SHP77 (cell line): ENCODE measurements at regions not wholly inside any gene's neighbourhood (a gene's known extent, or its start where the extent isn't known, plus 50 kb on each side); places are given as distances from the start of the nearest gene placed in this dataset.

Experiments used
- DNase-seq, 2 experiments: peaks; one replicate each; lab custom pipeline; 2025; lab: John Stamatoyannopoulos, UW

DNA sequence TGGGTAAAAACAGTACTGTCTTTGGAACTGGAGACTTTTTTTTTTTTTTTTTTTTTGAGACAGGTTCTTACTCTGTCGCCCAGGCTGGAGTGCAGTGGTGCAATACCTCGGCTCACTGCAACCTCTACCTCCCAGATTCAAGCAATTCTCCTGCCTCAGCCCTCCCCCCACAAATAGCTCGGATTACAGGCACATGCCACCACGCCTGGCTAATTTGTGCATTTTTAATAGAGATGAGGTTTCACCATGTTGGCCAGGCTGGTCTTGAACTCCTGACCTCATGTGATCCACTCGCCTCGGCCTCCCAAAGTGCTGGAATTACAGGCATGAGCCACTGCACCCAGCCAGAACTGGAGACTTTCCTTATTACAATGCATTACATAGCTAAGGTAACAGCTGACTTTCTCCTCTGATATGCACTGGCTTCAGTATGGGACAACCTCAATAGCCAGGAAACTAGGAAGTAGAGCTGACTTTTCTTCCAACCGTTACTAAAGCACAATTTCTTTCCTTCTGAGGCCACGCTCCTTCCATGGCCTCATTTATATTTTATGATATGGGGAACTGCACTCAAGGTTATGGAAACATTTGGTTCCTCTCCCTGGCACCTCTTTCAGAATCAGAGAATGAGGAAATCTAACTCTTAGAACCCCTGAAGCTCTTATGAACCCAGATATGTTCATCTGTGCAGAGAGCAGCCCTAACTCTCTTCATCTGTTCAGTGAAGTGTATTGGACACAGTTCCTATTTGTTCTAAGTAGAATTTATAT lies 53.5 kb upstream of the FAM9B start:
- no peak for DNase-seq

DNA sequence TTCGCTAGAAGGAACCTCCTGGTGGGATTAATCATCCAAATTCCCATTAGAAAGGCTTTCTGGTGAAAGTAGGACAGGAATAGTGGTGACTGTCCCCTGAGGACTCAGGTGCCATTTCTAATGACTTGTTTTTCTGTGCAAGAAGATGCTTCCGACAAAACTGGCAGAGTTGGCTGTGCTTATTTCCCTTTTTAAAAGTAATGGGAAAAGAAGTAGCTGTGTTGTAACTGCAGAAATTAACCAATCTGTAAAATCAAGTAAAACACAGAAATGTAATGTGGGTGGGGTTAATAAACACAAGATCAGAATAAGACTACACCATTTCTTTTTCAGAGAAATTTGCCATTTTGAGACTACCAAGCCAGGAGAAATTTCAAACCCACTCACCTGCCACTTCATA lies 55.0 kb upstream of the FAM9B start:
- no peak for DNase-seq

DNA sequence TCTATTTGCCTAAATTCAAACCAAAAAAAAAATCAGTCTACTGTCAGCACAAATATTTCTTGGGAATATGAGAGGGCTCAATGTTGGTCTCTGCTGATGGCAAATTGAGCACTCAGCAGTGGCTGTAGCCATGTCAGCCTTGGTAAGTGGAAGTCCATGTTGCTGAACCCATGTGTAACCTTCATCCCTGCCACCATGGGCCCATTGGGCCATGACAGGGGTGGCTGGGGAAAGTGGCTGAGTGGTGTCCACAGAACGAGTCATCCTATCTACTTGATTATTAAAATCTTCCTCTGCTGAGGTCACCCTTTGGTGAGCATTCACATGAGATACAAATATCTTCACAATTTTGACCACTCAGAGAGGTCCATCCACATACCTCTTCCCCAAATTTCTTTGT lies 56.8 kb upstream of the FAM9B start:
- DNase-seq = no peak

DNA sequence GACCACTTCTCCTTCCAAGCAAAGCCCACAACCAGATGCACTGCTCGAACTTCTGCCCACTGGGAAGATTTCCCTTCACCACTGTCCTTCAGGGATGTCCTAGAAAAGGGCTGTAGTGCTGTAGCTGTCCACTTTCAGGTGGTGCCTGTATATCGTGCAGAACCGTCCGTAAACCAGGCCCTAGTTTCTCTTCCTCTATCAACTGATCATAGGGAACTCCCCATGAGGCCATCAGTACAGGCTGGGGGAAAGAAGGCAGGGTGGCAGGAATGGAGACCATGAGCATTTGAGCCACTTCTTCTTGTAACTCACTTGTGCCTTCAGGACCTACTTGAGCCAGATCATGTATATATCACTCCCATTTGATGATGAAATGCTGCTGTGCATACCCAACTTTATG lies 57.3 kb upstream of the FAM9B start:
- DNase-seq = no peak

DNA sequence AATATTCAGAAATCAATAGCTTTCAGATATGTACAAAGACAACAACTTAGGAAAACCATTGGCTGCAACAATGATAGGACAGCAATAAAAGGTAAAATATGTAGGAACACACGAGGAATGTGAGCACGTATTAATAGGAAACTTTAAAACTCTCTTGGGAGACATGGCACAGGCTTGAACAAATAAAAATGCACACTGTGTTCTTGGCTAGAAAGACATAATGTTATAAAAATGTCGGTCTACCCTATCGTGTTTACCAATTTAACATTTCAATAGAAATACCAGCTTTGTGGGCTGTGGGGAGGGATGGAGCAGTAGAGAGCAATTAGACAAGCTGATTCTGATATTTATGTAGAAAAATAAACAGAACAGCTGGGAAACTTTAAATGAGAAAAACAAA lies 69.0 kb upstream of the FAM9B start:
- DNase-seq = no peak

DNA sequence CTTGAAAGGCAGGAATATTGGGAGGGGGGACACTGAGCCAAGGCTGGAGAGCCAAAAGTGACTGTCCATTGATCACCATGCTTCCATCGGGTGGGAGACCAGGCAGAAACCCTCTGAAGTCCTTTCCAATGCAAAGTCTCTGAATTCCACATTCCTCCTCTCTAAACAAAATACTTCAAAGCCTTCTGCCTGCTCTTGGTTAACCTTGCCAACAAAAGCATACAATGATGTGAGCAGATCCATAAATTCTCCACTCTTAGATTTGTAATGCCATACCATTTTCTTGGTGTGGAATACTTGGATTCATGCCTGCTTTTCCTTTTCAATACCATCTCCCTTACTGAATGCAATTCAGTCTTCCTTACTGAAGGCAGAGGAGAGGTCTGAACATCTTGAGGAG lies 74.1 kb upstream of the FAM9B start:
- DNase-seq = no peak

DNA sequence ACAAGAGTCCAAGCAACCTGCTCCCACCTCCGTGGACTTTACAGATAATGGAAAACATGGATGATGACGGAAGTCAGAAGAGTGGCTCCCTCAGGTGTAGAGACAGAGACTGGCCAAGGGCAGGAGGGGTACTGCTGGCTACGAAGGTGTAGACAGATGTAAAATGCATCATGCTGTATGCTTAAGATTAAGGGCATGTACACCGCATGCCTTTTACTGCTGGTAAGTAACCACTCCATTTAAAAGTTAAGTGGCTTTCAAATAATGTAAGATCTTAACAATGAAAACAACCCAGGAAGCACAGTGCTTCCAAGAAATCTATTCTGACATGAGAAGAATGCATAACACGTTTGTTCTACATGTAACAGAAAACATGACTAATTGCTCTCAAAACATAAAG lies 76.9 kb upstream of the FAM9B start:
- no peak for DNase-seq

DNA sequence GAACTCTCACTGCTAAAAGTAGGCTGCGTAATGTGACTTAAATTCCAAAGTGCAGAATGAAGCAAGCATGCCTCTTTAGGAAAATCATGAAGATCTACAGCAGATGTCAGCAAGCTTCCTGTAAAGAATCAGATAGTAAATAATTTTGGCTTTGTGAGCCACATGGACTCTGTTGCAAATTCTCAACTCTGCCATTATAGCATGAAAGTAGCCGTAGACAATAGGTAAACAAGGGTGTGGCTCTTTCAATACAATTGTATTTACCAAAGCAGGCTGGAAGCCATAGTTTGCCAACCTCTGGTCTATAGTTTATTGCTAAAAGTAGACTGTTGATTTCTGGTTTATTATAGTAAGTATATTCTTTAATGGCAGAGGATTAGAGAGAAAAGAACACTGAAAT lies 80.3 kb upstream of the FAM9B start:
- DNase-seq = no peak

DNA sequence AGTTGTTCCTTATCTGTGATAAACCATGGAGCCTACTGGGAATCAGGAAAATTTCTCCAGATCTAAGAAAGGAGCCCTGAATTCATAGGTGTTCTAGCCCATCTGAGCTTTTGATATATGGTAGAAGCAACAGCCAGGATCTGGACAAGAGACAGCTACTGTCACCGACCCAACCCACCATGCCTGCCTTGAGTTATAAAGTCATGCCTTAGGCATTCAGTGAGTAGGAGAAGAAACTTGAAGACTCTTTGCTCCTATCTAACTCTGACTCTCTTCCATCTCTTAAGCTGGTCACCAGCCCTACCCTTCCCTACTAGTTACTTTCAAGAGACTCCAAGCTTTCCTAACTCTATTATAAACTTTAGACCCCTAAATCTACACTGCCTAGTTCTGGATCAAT lies 83.9 kb upstream of the FAM9B start:
- no peak for DNase-seq

DNA sequence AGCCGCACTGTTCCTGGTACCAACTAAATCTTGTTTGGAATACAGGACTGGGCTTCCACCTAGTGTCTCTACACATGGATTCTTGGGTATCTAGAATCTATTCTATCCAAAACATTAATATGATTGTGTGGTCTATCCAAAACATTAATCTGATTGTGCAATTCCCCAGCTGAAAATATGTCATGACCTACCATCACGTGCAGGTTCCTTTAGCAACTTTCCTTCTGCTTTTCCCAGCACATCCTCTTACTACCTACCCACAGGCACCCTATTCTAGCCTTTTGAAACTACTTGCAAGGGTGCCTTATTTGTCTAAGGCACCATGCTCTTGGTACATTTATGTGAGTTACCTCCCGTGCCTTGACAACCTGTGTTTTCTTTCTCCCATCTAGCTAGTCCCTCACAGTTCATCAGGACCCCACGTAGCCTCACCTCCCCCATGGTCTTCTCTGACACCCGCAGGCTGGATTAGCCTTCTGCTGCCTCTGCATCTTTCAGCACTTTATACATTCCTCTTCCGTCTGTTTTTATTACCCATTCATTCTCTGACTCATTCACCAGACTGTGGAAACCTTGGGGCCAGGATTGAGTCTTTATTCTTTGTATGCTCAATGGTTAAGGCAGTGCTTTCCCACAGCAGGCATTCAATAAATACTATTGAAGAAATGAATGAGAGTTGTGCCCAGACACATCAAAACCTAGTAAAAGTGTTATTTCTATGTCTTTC lies 88.8 kb upstream of the FAM9B start:
- no peak for DNase-seq

DNA sequence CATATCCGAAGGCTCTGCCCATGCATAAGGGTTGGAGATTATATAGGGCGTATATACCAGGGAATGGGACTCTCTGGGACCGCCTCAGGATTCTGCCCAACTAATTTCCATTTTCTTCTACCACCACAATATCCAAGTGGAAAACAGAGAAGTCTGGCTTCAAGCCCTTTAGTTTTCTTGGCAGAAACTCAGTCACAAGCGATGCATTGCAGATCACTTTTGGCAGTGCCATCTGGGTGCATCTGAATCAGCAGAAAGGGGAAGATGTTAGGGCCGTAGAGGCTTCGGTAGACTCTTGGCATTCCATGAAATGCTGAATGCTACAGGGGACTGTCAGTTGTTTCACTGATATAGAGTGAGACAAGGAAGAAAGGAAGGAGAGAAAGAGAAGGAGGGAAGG lies 94.1 kb upstream of the FAM9B start:
- no peak for DNase-seq

DNA sequence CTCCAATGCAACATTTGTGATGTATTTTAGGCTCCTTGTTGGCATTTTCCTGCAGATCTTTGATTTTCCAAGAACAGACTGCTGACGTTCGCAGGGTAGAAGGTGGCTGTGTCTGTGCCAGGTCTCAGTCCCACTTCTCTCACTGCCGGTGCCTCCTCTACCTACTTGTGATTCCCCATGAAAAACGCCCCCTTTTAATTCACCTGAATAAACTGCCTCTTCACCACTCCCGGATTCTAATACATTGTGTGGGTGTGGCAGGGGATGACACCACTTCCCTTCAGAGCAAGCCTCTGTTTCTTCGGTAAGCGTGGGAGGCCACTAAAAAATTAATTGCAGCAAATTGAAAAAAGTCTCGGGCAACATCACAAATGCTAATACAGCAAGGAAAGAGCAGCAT lies 96.1 kb upstream of the FAM9B start:
- DNase-seq = no peak

DNA sequence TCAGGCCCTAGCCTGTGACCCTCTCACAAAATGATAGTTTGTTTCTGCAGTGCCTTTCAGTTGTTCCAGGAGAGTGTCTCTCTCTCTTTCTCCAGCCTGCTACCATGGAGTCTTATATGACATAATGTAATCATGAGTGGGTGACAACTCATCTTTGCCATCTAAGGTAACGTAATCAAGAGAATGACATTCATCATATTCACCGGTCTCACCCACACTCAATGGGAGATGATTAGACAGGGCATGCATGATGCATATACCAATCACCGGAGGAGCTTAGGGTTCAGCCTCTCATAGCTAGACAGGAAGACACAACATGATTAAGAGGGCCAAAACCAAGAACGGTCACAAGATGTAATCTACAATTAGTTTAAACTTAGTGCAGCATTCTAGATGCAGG lies 97.1 kb upstream of the FAM9B start:
- no peak for DNase-seq

DNA sequence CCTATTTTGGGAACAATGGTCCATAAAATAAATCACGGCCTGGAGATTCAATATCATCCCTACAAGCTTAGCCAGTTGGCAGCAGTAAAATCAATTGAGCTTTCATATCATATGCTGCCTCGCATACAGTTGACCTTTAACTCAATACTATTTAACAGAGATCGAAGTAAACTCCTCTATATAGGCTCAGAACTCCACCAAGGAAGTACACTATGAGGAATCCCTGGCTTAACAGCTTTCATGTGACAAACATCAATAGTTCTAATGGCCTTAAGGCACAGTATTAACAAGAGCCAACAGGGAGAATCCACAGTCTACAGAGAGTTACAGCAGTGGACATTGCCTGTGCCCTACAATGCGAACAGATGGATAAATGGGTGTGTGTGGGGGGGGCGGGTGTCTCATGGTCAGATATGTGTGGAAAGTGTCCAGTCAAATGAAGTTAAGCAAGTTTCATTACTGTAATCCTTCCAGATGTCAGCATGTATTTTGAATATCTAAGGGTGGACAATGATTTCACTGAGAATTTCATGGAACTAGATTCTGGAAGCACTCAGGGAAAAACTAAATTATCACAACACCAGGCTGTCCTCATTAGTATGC lies 98.2 kb upstream of the FAM9B start:
- DNase-seq = no peak

DNA sequence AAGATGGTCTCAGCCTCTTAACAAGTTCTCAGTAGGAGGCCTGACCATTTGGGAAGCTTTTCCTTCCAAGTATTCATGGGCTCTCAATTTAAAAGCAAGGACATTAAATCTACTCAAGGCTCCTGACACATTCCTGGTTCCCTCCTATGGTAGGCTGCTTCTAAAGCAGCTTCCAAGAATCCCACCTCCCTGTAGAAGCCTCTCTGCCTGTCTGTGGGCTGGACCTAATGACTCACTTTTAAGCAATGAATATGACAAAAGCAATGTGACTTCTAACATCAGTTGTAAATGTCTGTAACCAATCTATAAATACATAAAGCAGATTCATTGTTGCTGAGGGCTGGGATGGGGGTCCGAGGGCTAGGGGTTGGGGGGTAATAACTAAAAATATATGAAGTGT lies 99.5 kb upstream of the FAM9B start:
- DNase-seq = no peak

DNA sequence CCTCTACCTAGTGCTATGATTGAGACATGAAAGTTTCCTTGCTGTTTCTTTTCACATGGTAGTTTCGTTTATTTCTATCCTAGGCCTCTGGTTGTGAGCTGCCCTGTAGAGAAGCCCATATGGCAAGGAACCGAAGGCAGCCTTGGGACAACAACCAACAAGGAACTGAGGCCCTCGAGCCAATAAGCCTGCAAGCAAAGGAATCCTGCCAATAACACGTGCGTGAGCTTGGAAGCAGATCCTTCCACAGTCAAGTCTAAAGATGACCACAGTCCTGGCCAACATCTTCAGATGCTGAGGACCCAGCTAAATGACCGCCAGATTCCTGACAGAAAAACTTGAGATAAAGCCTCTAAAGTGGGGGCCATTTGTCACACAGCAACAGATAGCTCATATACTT lies 100.4 kb upstream of the FAM9B start:
- no peak for DNase-seq

DNA sequence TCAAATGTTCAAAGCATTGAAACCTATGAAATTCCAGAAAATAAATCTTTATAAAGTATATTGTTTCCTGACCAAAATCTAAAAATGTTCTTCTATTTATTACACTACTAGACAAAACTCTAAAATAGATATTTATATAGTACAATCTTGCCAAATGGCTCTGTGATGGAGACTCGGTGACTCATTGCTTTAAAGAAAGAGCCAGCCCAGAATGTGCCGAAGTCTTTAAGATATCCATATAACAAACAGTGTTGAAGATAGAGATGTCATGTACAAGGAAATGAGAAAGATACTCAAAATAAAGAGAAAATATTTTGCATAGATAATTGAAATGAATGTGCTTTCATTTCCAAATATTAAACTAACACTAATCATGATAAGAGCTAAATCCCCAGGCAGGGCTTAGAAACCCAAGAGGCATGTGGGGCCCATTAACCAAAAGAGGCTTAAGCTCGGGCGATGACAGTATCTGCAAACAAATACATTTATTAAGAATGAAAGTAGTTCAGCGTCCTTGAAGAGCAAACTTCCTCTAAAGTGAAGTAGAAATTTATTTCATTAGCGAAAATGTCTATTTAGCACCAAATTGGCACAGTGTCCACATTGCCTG lies 102.1 kb upstream of the FAM9B start:
- DNase-seq = no peak

DNA sequence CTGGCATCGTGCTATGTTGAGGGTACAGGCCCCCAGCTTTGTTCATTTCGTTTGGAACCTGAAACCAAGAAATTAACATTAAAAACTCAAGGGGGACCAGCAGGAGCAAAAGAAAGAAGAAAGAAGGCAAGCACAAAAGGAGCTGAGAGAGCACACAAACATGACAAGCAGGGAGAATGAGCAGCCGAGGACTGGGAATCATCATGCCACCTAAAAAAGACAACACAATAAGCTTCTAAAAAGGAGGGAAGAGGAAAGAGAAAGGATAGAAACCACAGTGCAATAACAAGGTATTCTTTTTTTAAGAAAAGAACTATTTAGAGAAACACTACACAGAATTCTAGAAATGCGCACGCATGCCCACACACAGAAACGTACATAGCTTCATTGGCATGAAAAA lies 103.2 kb upstream of the FAM9B start:
- DNase-seq = no peak

DNA sequence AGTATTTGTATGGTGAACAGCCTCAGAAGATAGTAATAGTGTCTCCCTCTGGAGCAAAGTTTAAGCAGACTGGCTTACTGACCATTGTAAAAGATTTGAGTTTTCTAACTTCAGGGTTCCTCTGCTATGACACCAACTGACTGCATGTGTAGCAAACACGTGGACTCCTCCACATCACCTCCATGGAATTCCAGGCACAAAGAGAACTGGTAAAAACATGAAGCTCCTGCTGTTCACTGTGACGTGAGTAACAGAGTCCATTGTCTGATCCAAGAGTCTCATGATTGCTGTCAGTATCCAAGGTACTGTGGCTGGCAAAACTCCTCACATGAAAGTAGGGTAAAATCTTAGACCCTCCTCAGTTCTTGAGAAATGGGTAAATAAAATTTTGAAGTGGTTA lies 107.6 kb upstream of the FAM9B start:
- no peak for DNase-seq

DNA sequence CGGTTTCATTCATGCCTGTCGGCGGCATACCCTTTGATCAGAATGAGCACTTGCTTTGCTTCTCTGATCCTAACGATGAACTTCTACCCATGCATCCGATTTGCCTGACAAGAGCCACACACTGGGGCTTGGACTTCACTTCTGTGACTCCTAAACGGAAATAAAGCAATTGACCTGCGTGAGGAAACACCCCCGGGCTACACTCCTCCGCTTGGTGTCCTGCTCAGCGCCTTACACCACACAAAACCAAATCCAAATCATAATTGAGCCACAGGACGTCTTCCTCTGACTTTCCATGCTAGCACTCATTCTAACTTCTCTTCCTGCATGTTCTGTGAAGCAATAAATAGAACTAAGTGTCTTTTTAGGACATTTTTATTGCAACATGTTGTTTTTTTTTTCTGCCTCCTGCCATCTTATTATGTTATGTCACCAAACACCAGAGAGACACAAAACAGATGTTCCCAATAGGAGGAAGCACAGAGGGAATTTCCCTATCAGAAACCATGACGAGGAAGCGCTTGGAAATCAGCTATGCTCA lies 110.8 kb upstream of the FAM9B start:
- DNase-seq = no peak

DNA sequence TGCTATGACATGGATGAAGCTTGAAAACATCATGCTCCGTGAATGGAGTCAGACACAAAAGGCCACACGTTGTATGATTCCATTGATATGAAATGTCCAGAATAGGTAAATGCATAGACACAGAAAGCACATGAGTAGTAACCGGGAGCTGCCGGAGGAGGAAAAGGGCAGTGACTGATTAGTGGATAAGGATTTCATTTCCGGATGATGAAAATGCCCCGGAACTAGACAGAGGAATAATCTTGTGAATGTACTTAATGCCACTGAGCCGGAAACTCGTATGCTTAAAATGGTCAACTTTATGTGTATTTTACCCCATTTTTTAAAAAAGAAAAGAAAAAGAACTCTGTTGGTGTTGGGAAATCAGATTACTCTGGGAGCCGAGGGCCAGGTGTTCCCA lies 112.7 kb upstream of the FAM9B start:
- DNase-seq = no peak

DNA sequence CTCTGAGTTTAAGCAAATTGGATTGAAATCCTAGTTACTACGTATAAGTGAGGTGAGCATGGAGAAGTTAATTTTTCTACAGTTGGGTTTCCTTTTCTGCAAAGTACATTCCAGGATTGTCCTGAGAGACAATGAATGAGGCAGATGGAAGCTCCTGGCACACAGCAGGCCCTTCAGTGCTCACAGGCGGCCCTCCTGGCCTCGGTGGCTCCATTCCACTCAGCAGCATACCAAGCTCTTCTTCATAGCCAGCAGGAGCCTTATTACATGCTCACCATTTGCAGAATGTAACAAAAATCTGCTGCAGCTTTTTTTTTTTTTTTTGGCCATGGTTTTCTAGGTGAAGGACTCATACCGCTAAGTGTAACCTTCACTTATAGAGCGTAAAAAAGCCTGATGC lies 113.2 kb upstream of the FAM9B start:
- DNase-seq = no peak

DNA sequence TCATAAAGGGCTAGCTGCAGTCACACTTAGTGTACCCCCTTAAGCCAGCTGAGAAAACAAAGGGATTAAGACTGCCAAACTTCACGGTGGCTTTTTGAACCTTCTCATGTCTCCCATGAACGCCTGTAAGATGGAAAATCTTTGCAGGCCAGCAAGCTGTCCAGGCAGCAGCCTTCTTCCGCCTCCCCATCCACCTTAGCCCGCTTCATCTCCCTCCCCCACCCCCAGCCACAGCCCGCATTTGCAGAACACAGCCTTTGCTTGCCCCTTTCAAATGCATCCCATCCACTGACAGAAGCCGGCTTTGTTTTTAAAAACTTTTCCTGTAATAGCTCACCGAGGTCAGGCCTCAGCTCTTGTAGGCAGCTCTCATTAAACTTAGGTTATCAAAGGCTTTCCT lies 113.8 kb upstream of the FAM9B start:
- no peak for DNase-seq
